ENCODE measurements at regions not wholly inside any gene's neighbourhood (a gene's known extent, or its start where the extent isn't known, plus 50 kb on each side); places are given as distances from the start of the nearest gene placed in this dataset.
"Not testable (repeated sequence)": the region's sequence is repeated elsewhere in the genome, so short reads cannot be mapped to it uniquely, and the experiment has no call there.

DNA sequence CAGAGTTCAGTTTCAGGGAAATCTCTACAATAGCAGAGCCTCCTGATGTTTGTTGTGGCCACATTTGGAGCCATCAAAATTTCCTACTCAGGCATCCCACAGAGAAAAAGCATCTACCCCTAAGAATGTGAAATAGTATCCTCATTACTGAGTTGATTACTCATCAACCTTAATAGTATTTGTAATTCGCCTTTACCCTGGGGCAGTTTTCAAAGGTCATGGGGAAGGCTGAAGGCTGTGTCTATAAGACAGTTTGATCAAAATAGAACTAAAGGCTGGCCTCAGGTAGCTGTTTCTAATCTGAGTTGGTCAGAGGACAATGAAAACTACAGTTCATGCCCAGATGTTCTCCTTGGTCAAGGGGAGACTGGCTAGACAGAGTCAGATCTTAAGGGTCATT is 189.7 kb downstream of the ZNF92 start:
- H3K9me3 ChIP-seq; H3K27ac ChIP-seq; DNase-seq (ENCODE audit: low spot score in 2 of 2); H3K36me3 ChIP-seq; H3K27me3 ChIP-seq; H3K4me3 ChIP-seq; H3K4me1 ChIP-seq; intact Hi-C loops (cut with DNase I; ENCODE audit: low total_unique reads): not testable (repeated sequence)

DNA sequence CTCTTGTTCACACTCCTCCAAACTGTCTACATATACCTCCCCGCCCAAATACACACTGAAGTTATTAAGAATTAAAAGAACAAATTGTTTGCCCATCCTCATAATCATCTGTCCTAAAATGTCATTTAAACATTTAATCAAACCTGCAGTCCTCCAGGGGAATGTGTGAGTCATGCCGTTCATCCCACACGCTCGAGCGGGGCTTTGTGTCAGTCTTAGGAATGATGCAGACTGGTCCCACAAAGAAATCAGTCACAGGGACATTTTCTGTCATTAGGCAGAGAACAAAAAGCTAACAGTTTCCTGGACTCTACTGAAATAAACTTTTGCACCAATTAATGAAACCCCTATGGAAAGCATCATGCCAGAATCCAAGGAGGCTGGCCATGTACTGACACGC is 194.6 kb downstream of the ZNF92 start:
- DNase-seq (ENCODE audit: low spot score in 2 of 2); H3K4me3 ChIP-seq; H3K36me3 ChIP-seq; H3K4me1 ChIP-seq; H3K27me3 ChIP-seq; intact Hi-C loops (cut with DNase I; ENCODE audit: low total_unique reads); H3K27ac ChIP-seq; H3K9me3 ChIP-seq: not testable (repeated sequence)

- H3K27me3 ChIP-seq; intact Hi-C loops (cut with DNase I; ENCODE audit: low total_unique reads); H3K4me1 ChIP-seq; H3K4me3 ChIP-seq; DNase-seq (ENCODE audit: low spot score in 2 of 2); H3K27ac ChIP-seq; H3K36me3 ChIP-seq; H3K9me3 ChIP-seq: not testable (repeated sequence)
These were observed 197.3 kb downstream of the ZNF92 start for GRCh38 chr7:65570990-65571389.

DNA sequence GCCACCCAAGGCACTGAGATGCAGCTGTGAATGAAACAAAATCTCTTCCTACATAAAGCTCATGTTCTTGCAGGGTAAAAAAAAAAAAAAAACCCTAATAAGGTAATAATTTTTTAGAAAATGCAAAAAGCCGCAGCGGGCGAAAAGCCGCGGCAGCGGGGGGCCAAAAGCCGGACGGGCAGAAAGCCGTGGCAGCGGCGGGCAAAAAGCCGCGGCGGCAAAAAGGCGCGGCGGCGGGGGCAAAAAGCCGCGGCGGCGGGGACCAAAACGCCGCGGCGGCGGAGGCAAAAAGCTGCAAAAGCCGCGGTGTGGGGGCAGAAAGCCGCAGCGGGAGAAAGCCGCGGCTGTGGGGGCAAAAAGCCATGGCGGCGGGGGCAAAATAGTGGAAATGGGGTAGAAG is 198.9 kb downstream of the ZNF92 start:
- H3K9me3 ChIP-seq; intact Hi-C loops (cut with DNase I; ENCODE audit: low total_unique reads); H3K4me3 ChIP-seq; DNase-seq (ENCODE audit: low spot score in 2 of 2); H3K27me3 ChIP-seq; H3K27ac ChIP-seq; H3K36me3 ChIP-seq; H3K4me1 ChIP-seq: not testable (repeated sequence)

DNA sequence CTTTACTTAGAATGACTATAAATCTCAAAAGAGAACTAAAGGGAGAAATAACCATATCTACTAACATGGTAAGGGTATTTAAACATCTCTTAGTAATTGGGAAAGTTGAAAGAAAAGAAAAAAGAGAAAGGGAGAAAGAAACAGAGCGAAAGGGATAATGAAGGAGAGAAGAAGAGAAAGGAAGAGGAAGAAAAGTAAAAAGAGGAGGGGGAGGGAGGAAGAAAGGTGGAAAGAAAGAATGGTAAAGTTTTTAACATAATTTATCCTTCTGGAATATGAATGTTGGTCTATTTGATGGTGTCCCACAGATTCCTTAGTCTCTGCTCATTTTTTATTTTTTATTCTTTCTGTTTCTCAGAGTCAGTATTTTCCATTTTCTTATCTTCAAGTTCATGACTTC is 202.7 kb downstream of the ZNF92 start:
- H3K36me3 ChIP-seq; H3K27me3 ChIP-seq; intact Hi-C loops (cut with DNase I; ENCODE audit: low total_unique reads); H3K4me3 ChIP-seq; H3K27ac ChIP-seq; DNase-seq (ENCODE audit: low spot score in 2 of 2); H3K4me1 ChIP-seq; H3K9me3 ChIP-seq: not testable (repeated sequence)

- H3K27me3 ChIP-seq; H3K4me1 ChIP-seq; intact Hi-C loops (cut with DNase I; ENCODE audit: low total_unique reads); H3K4me3 ChIP-seq; H3K9me3 ChIP-seq; H3K36me3 ChIP-seq; H3K27ac ChIP-seq; DNase-seq (ENCODE audit: low spot score in 2 of 2): not testable (repeated sequence)
These were observed 209.0 kb downstream of the ZNF92 start for GRCh38 chr7:65582518-65583119.

DNA sequence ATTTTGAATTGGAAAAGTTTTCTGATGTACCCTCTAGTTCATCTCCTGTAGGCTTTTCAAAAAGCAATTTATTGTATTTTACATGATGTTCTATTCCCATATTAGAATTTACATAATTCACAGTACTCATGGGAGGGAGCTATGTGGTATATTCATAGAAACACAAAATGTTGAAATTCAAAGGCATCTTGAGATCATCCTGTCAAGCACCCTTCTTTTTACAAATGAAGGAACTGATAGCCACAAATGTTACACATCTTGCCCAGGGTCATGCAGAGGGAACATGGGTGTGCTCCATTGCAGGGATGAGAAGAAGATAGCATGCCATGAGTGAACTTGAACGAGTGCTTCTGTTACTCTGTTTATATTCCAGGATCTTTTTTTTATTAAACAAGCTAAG is 228.8 kb downstream of the ZNF92 start:
- H3K27ac ChIP-seq; intact Hi-C loops (cut with DNase I; ENCODE audit: low total_unique reads); DNase-seq (ENCODE audit: low spot score in 2 of 2); H3K9me3 ChIP-seq; H3K36me3 ChIP-seq; H3K4me1 ChIP-seq; H3K4me3 ChIP-seq; H3K27me3 ChIP-seq: not testable (repeated sequence)

GRCh38 chr7:65609131-65609530 is 235.5 kb downstream of the ZNF92 start:
- TF ChIP-seq CTCF (IDR thresholded peaks at IDR 0.05), result no peak
- TF ChIP-seq POLR2AphosphoS5 (IDR thresholded peaks at IDR 0.05), result no peak
- no peak for TF ChIP-seq POLR2A (IDR thresholded peaks at IDR 0.05)
- Histone ChIP-seq H3K4me3 (no peak overlapping the region), H3K27me3 (no peaks in the 10 kb centered on the region), H3K4me1 (no peaks in the 10 kb centered on the region), H3K27ac (no peak overlapping the region), H3K36me3 (no peaks in the 10 kb centered on the region), H3K9me3 (no peaks in the 10 kb centered on the region)
- no peak for DNase-seq (ENCODE audit: low spot score in 2 of 2)
- intact Hi-C loops (cut with DNase I; ENCODE audit: low total_unique reads), result no loop called here

GRCh38 chr7:65613644-65614289 is 240.1 kb downstream of the ZNF92 start:
- intact Hi-C loops (cut with DNase I; ENCODE audit: low total_unique reads), result not testable (repeated sequence)

DNA sequence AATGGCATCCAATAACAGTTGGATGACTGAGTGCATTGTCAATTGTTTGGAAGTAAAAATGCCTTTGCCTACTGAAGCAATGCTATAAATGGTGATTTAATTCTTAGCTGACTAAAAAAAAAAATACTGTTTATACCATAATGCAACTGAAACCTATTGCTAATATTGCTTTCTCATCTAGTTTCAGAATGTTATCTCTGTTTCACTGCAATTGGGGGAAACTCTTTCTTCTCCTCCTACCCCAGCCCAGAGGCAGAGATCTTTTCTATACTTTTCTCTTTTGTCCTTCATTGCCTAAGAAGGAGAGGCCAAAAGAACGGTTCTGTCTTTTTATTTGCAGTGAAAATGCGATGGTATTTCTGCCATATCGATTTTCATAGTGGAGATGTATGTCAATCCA is 242.5 kb downstream of the ZNF92 start:
- DNase-seq (ENCODE audit: low spot score in 2 of 2); H3K36me3 ChIP-seq; H3K27me3 ChIP-seq; H3K9me3 ChIP-seq; intact Hi-C loops (cut with DNase I; ENCODE audit: low total_unique reads); H3K27ac ChIP-seq; H3K4me1 ChIP-seq; H3K4me3 ChIP-seq: not testable (repeated sequence)

More at GRCh38 chr7:65613644-65614289, 240.1 kb downstream of the ZNF92 start:
- not testable (repeated sequence) for H3K27ac ChIP-seq; H3K4me3 ChIP-seq; H3K27me3 ChIP-seq; H3K36me3 ChIP-seq; DNase-seq (ENCODE audit: low spot score in 2 of 2); H3K4me1 ChIP-seq; H3K9me3 ChIP-seq

DNA sequence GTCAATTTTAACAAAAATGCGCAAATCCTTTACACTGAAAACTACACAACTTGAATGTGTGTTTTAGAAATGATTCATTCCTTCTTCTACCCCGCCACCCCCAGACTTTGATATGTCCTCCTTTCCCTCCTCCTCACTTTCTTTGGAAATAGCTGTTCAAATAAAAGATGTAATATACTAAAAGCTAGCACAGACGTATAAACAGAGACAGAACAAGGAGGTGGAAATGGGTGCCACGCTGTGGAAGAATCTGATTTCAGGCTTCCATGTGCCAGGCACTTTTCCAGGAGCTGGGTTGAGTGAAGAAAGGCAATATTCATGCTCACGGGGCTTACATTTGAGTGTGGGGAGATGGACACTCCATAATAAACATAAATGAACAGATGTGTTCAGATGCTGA is 246.6 kb downstream of the ZNF92 start:
- intact Hi-C loops (cut with DNase I; ENCODE audit: low total_unique reads); H3K27ac ChIP-seq; H3K36me3 ChIP-seq: not testable (repeated sequence)

DNA sequence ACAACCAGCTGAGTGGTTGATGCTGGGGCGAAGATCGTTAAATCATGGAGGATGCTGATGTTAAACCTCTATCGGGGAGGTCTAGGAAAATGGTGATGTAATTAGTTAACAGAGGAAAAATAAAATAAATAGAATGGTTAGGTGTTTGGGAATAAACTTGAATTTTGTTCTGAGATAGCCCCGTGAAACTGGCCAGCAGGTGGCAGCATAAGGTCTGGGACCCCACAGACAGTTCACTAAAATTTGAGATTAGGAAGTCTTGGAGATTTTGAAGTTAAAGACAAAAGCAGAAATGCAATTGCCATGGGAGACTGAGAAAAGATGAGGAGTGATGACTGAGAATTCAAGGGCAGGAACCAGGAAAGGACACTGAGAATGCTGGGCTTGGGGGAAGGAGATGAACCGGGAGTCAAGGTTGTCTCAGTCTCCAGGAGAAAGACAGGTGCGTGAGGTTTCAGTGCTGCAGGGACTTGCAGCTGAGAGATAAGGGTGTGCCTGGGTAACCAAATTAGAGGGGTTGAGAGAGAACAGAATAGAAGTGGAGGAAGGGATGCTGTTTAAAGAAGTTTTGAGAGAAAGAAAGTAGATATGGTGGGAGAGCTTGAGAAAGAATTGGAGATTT is 248.0 kb downstream of the ZNF92 start:
- H3K36me3 ChIP-seq; DNase-seq (ENCODE audit: low spot score in 2 of 2); H3K27me3 ChIP-seq; intact Hi-C loops (cut with DNase I; ENCODE audit: low total_unique reads); H3K9me3 ChIP-seq; H3K4me1 ChIP-seq; H3K4me3 ChIP-seq; H3K27ac ChIP-seq: not testable (repeated sequence)

More for the DNA sequence above, 246.6 kb downstream of the ZNF92 start:
- DNase-seq (ENCODE audit: low spot score in 2 of 2); H3K4me3 ChIP-seq; H3K9me3 ChIP-seq; H3K4me1 ChIP-seq; H3K27me3 ChIP-seq: not testable (repeated sequence)

Measured in breast epithelium (tissue), 4 donors.